IPS-NIHi11 (cell line): ENCODE measurements at regions not wholly inside any gene's neighbourhood (a gene's known extent, or its start where the extent isn't known, plus 50 kb on each side); places are given as distances from the start of the nearest gene placed in this dataset.

Source experiments
- DNase-seq: peaks from one replicate; pipeline ENCODE4 v3.0.0; 2012; ENCODE audit warnings: mixed read lengths, low spot score

DNA sequence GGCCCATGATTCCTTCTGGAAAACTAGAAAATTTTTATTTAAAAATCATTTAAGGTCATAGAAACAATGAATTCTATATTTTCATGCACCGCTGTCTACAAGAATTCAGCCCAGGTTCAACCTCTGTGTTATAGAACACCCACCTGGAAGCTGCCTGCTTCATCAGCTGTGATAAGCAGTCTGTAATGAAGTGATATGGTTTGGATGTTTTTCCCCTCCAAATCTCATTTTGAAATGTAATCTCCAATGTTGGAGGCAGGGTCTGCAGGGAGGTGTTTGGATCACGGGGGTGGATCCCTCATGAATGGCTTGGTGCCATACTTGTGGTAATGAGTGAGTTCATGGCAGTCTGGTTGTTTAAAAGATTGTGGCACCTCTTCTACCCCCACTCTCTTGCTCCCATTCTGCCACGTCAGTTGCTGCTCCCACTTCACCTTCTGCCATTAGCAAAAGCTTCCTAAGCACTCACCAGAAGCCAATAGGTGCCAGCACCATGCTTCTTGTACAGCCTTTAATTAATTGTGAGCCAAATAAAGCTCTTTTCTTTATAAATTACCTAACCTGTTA, 55.6 kb downstream of the MRPL32 start:
- DNase-seq: no peak

DNA sequence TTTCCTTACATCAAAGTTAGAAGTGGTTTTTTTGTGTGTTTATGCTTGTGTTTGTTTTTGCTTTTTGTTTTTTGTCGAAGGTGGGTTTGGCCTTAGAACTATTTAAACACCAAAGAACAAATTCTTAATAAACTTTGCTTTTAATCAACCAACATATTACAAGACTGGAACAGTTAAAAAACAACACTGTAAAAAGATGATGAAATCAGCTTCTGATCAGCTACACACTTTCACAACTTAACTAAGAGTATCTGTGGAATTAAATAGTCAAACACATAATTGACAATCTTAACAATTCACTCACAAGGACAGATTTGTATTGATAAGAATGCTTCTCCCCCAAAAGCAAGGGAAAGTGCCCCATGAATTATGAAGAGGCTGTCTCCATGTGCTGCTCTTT, 58.8 kb downstream of the MRPL32 start:
- no peak for DNase-seq

- DNase-seq: peak; percentile 22
Measured at GRCh38 chr7:42991913-42992591, 59.9 kb downstream of the MRPL32 start.

- DNase-seq: peak; percentile 55
Measured at GRCh38 chr7:42993038-42993437, 60.9 kb downstream of the MRPL32 start.

- no peak for DNase-seq
Measured at GRCh38 chr7:42994096-42994495, 61.9 kb downstream of the MRPL32 start.

GRCh38 chr7:42997611-42998010, 65.4 kb downstream of the MRPL32 start:
- no peak for DNase-seq

DNA sequence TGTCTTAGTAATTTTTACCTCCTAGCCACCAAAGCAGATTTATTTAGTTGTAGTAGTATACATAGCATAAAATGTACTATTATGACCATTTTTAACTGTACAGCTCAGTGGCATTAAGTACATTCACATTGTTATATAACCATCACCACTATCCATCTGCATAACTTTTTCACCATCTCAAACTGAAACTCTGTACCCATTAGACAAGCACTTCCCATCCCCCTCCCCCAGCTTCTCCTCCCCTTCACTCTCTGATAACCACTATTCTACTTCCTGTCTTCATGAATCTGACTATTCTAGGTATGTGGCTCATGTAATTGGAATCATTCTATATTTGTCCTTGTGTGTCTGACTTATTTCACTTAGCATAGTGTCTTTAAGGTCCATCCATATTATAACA, 71.9 kb downstream of the MRPL32 start:
- DNase-seq: no peak

GRCh38 chr7:43006008-43006407, 73.8 kb downstream of the MRPL32 start:
- DNase-seq: no peak

- DNase-seq: no peak
Measured at GRCh38 chr7:43010061-43010460, 77.9 kb downstream of the MRPL32 start.

GRCh38 chr7:43011879-43012278, 79.7 kb downstream of the MRPL32 start:
- DNase-seq: no peak

DNA sequence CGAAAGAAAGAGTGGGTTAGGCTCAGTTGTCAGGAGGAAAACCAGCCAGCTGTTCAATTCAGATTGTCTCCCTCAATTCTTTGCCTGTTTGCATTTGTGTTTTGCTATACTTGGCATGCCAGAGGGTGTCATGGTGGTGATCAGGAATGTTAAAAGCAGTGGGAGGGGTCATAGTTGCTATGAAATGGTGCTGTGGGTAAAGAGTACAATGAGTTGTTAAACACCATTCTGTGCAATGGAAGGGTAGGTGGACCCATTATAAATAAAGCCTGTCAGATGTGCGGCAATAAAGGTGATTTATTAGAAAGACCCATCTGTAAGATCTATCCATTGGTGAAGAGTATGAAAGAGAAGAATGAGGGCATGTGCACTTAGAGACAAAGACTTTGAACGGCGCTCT, 82.2 kb downstream of the MRPL32 start:
- DNase-seq: no peak

GRCh38 chr7:43015301-43015700, 83.1 kb downstream of the MRPL32 start:
- no peak for DNase-seq

- no peak for DNase-seq
Measured at GRCh38 chr7:43018446-43018845, 86.3 kb downstream of the MRPL32 start.

DNA sequence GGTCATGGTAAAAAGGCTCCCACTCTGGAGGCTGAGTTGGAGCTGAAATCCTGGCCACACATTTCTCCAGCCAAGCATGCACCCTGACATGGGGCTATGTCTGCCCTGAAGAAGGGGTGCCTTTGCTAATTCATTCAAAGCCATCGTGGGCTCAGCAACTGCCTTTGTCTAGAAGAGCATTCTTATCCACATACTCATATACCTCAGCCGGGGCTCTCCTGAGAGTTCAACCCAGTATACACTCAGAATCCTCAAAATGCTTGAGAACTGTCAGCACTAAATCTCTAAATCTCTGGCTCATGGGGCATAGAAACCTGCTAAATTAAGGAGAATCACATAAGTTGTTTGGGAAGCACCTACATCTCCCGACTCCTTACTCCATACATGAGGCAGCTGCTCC, 89.3 kb downstream of the MRPL32 start:
- DNase-seq: no peak

- no peak for DNase-seq
Measured at GRCh38 chr7:43022008-43022407, 89.8 kb downstream of the MRPL32 start.

DNA sequence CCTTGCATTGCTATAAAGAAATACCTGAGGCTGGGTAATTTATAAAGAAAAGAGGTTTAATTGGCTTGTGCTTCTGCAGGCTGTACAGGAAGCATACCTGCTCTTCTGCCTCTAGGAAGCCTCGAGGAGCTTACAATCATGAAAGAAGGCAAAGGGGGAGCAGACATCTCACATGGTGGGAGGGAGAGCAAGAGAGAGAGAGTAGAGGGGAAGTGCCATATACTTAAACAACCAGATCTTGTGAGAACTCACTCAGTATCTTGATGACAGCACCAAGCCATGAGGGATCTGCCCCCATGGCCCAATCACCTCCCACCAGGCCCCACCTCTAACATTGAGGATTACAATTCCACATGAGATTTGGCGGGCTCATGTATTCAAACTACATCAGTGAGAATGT, 79.1 kb upstream of the HECW1 start:
- no peak for DNase-seq

DNA sequence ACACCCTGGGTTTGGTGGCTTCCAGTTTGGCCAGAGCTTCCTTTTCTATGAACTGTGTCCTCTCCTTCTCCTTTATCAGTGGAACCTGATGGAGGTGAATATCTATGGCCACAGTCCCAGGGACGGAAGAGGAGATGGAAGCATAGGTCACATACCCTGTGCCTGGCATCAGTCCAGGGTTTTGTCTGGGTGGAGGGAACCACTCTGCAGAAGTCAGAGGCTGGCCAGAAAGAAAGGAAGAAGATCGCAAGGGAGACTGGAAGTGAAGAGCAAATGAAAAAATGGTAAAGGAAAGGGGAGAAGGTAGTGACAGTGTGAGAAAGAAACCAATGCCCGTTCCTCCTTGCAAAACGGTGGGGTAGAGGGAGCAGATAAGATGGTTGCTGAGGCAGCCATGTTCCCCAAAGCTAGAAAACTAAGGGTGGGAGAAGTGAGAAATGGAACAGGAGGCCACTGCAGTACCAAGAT, 77.9 kb upstream of the HECW1 start:
- no peak for DNase-seq

- no peak for DNase-seq
Measured at GRCh38 chr7:43037531-43037930, 74.9 kb upstream of the HECW1 start.

- no peak for DNase-seq
Measured at GRCh38 chr7:43038254-43038653, 74.2 kb upstream of the HECW1 start.

DNA sequence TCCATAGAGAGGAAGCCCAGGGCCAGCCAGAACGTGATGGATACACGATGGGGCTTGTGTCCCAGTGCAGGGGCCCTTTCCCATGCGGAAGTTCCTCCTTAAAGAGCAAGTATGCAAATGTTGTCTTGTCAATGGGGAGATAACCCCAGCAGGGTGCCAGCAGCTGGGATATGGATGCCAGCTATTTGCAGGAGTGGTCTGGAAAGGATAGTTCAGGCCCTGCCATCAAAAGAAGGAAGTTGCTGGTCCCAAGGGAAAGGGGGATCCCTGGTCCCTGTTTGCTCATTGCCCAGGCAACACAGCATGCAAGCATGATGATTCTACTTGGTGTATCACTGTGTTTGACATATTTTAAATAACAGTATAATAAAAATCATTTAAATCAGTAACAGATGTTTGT, 73.1 kb upstream of the HECW1 start:
- DNase-seq: peak; percentile 43

GRCh38 chr7:43040461-43040860, 72.0 kb upstream of the HECW1 start:
- no peak for DNase-seq

DNA sequence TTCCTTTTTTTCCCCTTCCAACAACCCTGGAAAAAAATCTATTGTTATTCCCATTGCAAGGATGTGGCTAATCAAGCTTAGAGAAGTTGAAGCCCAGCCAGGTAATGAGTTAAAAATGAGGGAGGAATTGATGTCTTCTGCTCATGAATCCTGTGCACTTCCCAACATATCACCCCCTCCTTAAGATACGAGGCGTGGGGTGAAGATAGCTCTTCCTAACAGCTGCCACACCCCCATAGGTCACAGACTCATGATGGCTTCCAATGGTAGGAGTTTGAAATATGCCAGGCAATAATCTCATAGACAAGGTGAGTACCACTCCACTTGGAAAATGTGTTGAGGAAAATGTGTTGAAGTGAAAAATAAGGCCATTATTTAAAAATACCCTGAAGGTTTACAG, 71.3 kb upstream of the HECW1 start:
- DNase-seq: no peak

GRCh38 chr7:43041724-43042123, 70.7 kb upstream of the HECW1 start:
- no peak for DNase-seq

DNA sequence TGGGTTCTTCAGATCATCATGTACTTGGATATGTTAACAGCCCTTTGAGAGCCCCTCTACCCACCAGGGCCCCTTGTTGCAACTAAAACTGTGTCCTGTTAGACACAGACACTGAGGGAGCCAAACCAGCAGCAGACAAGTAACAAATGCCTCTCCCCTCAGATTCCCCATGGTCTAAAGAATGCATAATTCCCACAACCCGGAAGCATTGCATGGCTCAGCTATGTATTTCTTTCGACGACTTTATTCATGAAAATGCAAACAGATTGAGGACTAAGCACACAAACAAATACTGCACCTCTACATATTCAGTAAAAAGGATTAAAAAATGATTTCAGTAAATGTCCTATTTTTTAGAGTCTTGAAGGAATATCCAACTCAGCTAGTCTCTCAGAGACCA, 70.1 kb upstream of the HECW1 start:
- no peak for DNase-seq
